ENCODE measurements at regions not wholly inside any gene's neighbourhood (a gene's known extent, or its start where the extent isn't known, plus 50 kb on each side); places are given as distances from the start of the nearest gene placed in this dataset.

DNA sequence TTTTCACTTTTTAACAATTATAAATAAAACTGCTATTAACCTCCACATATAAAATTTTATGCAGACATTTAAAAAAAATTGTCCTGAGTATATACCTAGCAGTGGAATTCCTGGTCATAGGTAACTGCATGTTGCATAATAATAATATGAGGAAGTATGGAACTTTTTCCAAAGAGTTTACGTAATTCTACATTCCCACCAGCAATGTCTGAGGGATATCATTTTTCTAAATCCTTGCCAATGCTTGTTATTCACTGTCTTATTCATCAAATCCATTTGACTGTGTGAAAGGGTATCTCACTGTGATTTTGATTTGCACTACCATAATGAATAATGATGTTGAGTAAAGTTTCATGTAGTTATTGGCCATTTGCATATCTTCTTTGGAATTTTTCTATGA lies 393.8 kb downstream of the LRFN5 start:
- ATAC-seq, result no peak
- no peak for DNase-seq (ENCODE audit: low read depth, low spot score)
- no peak overlapping the region for H3K4me3 ChIP-seq (ENCODE audit: low read depth in 2 of 2, low read length in 2 of 2)
- no peaks in the 10 kb centered on the region for H3K4me1 ChIP-seq (ENCODE audit: control insufficient read depth, insufficient read depth, low read length)
- H3K36me3 ChIP-seq (ENCODE audit: control insufficient read depth, insufficient read depth, low read length), result no peaks in the 10 kb centered on the region
- H3K27ac ChIP-seq (ENCODE audit: low read length), result no peak overlapping the region
- in situ Hi-C loops (cut with HindIII; ENCODE audit: low pct_unique_long_range_greater_than_20kb, low sequenced_read_pairs), result no loop called here
- TF ChIP-seq SIN3A (IDR thresholded peaks at IDR 0.05; ENCODE audit: borderline replicate concordance, insufficient read depth, low read depth, low read length), result no peak
- intact Hi-C loops (cut with micrococcal nuclease; ENCODE audit: unreplicated experiment), result no loop called here
- ChIA-PET POLR2A (no interaction called here), CTCF (no interaction called here)
- no peaks in the 10 kb centered on the region for H3K9me3 ChIP-seq (ENCODE audit: control insufficient read depth, insufficient read depth, low read depth, low read length)
- no peaks in the 10 kb centered on the region for H3K27me3 ChIP-seq (ENCODE audit: control insufficient read depth, insufficient read depth, low read length)
- BruUV-seq (replicated peaks), result no TSS peak

DNA sequence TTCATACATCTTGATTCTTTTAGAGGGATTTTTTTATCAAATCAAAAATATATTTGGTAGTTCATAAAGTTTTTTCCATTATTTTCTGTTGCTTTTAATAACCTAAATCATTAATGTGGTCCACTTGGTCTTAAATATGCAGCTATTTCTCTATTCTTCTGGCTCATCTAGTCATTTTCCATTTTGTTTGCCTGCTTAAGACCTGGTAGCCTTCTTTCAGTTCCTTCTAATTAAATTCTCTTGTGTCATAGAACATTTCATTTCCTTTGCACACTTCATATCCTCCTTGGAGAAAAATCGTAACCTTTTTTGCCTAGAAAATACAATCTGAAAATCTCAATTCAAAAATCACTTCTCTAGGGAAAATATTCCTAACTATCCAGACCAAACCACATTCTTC lies 387.0 kb downstream of the LRFN5 start:
- intact Hi-C loops (cut with micrococcal nuclease; ENCODE audit: unreplicated experiment) (no loop called here), in situ Hi-C loops (cut with HindIII; ENCODE audit: low pct_unique_long_range_greater_than_20kb, low sequenced_read_pairs) (no loop called here)
- POLR2A ChIA-PET, result no interaction called here
- no peak overlapping the region for H3K4me3 ChIP-seq (ENCODE audit: low read depth in 2 of 2, low read length in 2 of 2)
- CTCF ChIA-PET, result no interaction called here
- TF ChIP-seq, protein P1, sequence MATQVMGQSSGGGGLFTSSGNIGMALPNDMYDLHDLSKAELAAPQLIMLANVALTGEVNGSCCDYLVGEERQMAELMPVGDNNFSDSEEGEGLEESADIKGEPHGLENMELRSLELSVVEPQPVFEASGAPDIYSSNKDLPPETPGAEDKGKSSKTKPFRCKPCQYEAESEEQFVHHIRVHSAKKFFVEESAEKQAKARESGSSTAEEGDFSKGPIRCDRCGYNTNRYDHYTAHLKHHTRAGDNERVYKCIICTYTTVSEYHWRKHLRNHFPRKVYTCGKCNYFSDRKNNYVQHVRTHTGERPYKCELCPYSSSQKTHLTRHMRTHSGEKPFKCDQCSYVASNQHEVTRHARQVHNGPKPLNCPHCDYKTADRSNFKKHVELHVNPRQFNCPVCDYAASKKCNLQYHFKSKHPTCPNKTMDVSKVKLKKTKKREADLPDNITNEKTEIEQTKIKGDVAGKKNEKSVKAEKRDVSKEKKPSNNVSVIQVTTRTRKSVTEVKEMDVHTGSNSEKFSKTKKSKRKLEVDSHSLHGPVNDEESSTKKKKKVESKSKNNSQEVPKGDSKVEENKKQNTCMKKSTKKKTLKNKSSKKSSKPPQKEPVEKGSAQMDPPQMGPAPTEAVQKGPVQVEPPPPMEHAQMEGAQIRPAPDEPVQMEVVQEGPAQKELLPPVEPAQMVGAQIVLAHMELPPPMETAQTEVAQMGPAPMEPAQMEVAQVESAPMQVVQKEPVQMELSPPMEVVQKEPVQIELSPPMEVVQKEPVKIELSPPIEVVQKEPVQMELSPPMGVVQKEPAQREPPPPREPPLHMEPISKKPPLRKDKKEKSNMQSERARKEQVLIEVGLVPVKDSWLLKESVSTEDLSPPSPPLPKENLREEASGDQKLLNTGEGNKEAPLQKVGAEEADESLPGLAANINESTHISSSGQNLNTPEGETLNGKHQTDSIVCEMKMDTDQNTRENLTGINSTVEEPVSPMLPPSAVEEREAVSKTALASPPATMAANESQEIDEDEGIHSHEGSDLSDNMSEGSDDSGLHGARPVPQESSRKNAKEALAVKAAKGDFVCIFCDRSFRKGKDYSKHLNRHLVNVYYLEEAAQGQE (IDR thresholded peaks at IDR 0.05; ENCODE audit: insufficient read depth in 1 of 2, low read depth in 2 of 2, low read length in 1 of 2), result no peak
- TF ChIP-seq SIN3A (IDR thresholded peaks at IDR 0.05; ENCODE audit: borderline replicate concordance, insufficient read depth, low read depth, low read length), result no peak
- TF ChIP-seq, protein P2, sequence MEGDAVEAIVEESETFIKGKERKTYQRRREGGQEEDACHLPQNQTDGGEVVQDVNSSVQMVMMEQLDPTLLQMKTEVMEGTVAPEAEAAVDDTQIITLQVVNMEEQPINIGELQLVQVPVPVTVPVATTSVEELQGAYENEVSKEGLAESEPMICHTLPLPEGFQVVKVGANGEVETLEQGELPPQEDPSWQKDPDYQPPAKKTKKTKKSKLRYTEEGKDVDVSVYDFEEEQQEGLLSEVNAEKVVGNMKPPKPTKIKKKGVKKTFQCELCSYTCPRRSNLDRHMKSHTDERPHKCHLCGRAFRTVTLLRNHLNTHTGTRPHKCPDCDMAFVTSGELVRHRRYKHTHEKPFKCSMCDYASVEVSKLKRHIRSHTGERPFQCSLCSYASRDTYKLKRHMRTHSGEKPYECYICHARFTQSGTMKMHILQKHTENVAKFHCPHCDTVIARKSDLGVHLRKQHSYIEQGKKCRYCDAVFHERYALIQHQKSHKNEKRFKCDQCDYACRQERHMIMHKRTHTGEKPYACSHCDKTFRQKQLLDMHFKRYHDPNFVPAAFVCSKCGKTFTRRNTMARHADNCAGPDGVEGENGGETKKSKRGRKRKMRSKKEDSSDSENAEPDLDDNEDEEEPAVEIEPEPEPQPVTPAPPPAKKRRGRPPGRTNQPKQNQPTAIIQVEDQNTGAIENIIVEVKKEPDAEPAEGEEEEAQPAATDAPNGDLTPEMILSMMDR (IDR thresholded peaks at IDR 0.05), result no peak
- TF ChIP-seq TCF7L2 (IDR thresholded peaks at IDR 0.05; ENCODE audit: low read depth, low read length), result no peak
- no peak for TF ChIP-seq POLR2AphosphoS5 (IDR thresholded peaks at IDR 0.05; ENCODE audit: low read depth, low read length)
- no TSS peak for BruUV-seq (replicated peaks)
- DNase-seq (ENCODE audit: low read depth, low spot score) (no peak), ATAC-seq (no peak)
- H3K4me1 ChIP-seq (ENCODE audit: control insufficient read depth, insufficient read depth, low read length), result no peaks in the 10 kb centered on the region
- H3K27ac ChIP-seq (ENCODE audit: low read length), result no peak overlapping the region
- no peaks in the 10 kb centered on the region for H3K9me3 ChIP-seq (ENCODE audit: control insufficient read depth, insufficient read depth, low read depth, low read length)
- H3K27me3 ChIP-seq (ENCODE audit: control insufficient read depth, insufficient read depth, low read length), result no peaks in the 10 kb centered on the region
- H3K36me3 ChIP-seq (ENCODE audit: control insufficient read depth, insufficient read depth, low read length), result no peaks in the 10 kb centered on the region

DNA sequence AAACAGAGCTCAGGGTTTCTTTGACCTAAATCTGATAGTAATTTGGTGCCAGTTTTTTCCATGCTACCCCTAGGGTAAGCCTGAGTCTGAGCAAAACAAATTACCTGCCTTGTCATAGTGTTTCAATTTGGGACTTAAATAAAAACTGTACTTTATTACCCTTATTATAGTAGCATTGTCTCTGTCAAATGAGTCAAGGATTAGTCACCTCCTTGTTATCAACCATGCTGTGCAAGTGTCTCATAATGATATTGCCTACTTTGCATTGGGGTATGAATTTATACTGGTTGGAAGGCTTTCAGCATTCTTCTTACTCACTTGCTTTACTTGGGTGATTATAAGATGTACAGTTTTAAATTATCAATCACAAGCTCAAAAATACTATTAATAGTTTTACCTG lies 380.0 kb downstream of the LRFN5 start:
- TF ChIP-seq TCF7L2 (IDR thresholded peaks at IDR 0.05; ENCODE audit: low read depth, low read length) (no peak), SIN3A (IDR thresholded peaks at IDR 0.05; ENCODE audit: borderline replicate concordance, insufficient read depth, low read depth, low read length) (no peak), POLR2AphosphoS5 (IDR thresholded peaks at IDR 0.05; ENCODE audit: low read depth, low read length) (no peak)
- TF ChIP-seq, protein P2 (IDR thresholded peaks at IDR 0.05), result no peak
- TF ChIP-seq, protein P1 (IDR thresholded peaks at IDR 0.05; ENCODE audit: insufficient read depth in 1 of 2, low read depth in 2 of 2, low read length in 1 of 2), result no peak
- Histone ChIP-seq H3K9me3 (ENCODE audit: control insufficient read depth, insufficient read depth, low read depth, low read length) (no peaks in the 10 kb centered on the region), H3K27ac (ENCODE audit: low read length) (no peak overlapping the region), H3K36me3 (ENCODE audit: control insufficient read depth, insufficient read depth, low read length) (no peaks in the 10 kb centered on the region), H3K4me3 (ENCODE audit: low read depth in 2 of 2, low read length in 2 of 2) (no peak overlapping the region), H3K4me1 (ENCODE audit: control insufficient read depth, insufficient read depth, low read length) (no peaks in the 10 kb centered on the region; the same call in 1 of the 2 replicates), H3K27me3 (ENCODE audit: control insufficient read depth, insufficient read depth, low read length) (no peaks in the 10 kb centered on the region)
- POLR2A ChIA-PET, result no interaction called here
- in situ Hi-C loops (cut with HindIII; ENCODE audit: low pct_unique_long_range_greater_than_20kb, low sequenced_read_pairs) (no loop called here), intact Hi-C loops (cut with micrococcal nuclease; ENCODE audit: unreplicated experiment) (no loop called here)
- ATAC-seq, result peak; percentile 69
- CTCF ChIA-PET, result no interaction called here
- no TSS peak for BruUV-seq (replicated peaks)
- DNase-seq (ENCODE audit: low read depth, low spot score), result peak; percentile 1

All from Panc1 (cell line).